Left ventricle myocardium inferior (tissue), 1 donor: ENCODE measurements at regions not wholly inside any gene's neighbourhood (a gene's known extent, or its start where the extent isn't known, plus 50 kb on each side); places are given as distances from the start of the nearest gene placed in this dataset.

ENCODE experiments used
- DNase-seq: peaks from one replicate; pipeline ENCODE4 v3.0.0-alpha.2; 2020
- H3K27ac ChIP-seq: fragments of 200-600 bp; replicated peaks from 2 replicates; pipeline ENCODE4 v1.8.0; 2021
- H3K27me3 ChIP-seq: fragments of 200-600 bp; 2 replicates; pipeline ENCODE4 v1.8.0; 2021; ENCODE audit warnings: low read depth
- H3K36me3 ChIP-seq: fragments of 200-600 bp; 2 replicates; pipeline ENCODE4 v1.8.0; 2021
- H3K4me1 ChIP-seq: fragments of 200-600 bp; 2 replicates; pipeline ENCODE4 v1.8.0; 2021
- H3K4me3 ChIP-seq: fragments of 200-600 bp; 2 replicates; pipeline ENCODE4 v1.8.0; 2021; ENCODE audit warnings: mild to moderate bottlenecking, moderate library complexity
- H3K9me3 ChIP-seq: fragments of 200-600 bp; replicated peaks from 2 replicates; pipeline ENCODE4 v1.8.0; 2021
- intact Hi-C: fragments of 100-400 bp; cut with micrococcal nuclease; formaldehyde crosslinking; loops from one replicate; pipeline ENCODE4 v1.11.0; 2022
- TF ChIP-seq, protein P1 (sequence below): fragments of 200-600 bp; IDR thresholded peaks from 2 replicates; pipeline ENCODE4 v1.8.0; 2021; ENCODE audit warnings: antibody characterized with exemption, mild to moderate bottlenecking, borderline replicate concordance
- donor health status: DM: no; HTN: yes; CAD: no; lungs with severe emphysema.

DNA sequence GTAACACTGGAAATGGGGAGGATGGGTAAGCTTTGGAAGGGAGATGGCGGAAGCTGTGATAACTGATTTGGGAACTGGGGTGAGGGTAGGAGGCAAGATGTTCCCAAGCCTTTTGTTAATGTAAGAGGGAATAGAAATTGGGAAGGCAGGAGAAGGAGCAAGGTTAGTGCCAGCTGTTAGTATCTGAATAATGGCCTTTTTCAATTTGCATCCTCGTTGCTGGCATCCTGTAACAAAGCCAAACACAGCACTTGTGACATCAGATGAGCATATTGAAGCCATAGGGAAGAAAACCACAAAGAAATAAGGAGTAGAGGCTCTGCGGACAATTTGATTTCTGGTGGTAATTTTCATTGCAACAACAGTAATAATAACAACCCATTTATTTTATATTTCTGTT lies 70.9 kb upstream of the CLMP start:
- intact Hi-C loops: no loop called here
- Histone ChIP-seq H3K27me3 (peaks cover 74% of the 10 kb centered on the region), H3K4me1 (peaks cover 9% of the 10 kb centered on the region), H3K27ac (no peak overlapping the region), H3K36me3 (no peaks in the 10 kb centered on the region), H3K9me3 (no peaks in the 10 kb centered on the region), H3K4me3 (no peak overlapping the region)
- no peak for DNase-seq
- TF ChIP-seq, protein P1, sequence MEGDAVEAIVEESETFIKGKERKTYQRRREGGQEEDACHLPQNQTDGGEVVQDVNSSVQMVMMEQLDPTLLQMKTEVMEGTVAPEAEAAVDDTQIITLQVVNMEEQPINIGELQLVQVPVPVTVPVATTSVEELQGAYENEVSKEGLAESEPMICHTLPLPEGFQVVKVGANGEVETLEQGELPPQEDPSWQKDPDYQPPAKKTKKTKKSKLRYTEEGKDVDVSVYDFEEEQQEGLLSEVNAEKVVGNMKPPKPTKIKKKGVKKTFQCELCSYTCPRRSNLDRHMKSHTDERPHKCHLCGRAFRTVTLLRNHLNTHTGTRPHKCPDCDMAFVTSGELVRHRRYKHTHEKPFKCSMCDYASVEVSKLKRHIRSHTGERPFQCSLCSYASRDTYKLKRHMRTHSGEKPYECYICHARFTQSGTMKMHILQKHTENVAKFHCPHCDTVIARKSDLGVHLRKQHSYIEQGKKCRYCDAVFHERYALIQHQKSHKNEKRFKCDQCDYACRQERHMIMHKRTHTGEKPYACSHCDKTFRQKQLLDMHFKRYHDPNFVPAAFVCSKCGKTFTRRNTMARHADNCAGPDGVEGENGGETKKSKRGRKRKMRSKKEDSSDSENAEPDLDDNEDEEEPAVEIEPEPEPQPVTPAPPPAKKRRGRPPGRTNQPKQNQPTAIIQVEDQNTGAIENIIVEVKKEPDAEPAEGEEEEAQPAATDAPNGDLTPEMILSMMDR: no peak

DNA sequence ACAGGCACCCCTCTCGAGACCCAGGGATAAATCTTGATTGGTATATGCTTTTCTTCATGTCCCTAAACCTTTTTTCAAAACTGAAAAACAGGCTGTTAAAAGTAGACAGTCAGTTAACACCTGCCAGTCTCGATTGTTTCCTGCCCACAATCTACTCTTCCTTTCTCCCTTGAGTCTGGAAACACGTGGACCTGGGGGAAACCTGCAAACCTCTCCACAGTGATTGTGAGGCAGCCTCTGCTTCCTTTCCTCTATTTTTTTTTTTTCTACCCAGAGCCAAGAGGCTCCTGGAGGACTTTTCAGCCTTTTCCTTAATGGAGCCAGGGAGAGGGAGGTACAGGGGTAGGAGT lies 69.4 kb upstream of the CLMP start:
- no peaks in the 10 kb centered on the region for H3K9me3 ChIP-seq
- intact Hi-C loops: no loop called here
- TF ChIP-seq, protein P1: no peak
- no peaks in the 10 kb centered on the region for H3K36me3 ChIP-seq
- DNase-seq: no peak
- no peak overlapping the region for H3K27ac ChIP-seq
- H3K4me1 ChIP-seq: peaks cover 10% of the 10 kb centered on the region
- peaks cover 68% of the 10 kb centered on the region for H3K27me3 ChIP-seq
- H3K4me3 ChIP-seq: no peak overlapping the region

DNA sequence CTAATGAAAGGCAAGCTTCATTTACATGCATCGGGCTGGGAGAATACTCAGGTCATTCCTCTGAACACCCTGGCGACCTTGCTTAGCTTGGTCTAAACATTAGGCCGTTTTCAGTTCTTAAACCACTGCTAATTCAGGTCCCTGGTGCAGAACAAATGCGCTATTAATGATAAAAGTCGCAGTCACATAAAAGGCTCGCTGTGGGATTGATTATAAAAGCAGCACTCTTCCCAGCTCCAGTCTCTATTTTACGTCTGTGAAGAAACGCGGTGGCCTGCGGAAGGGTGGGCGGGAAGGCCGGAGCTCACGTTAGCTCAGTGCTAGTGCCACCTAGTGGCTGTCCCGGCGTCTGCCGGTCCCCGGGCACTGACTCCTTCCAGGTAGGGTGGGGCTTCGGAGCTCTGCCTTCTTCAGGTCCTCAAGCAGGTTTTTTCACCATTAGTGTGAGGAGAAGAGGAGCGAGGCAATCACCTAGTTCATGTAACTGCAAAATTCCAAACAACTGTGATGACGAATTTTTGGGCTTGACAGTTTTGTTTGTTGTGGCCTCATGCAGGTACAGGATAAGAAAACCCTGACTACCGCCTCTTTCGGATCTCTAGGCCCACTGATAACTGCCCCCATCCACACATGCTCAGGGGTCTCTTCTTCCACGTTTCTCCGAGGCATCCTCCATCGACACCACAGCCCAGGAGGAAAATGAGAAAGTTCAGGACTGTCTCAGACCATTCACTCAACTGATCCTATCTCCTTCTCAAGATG lies 66.5 kb upstream of the CLMP start:
- H3K36me3 ChIP-seq: no peaks in the 10 kb centered on the region
- TF ChIP-seq, protein P1: peak; percentile 96
- H3K27me3 ChIP-seq: peaks cover 64% of the 10 kb centered on the region
- intact Hi-C loops: no loop called here
- DNase-seq: peak; percentile 82
- peak overlapping the region; percentile 47 for H3K4me3 ChIP-seq
- H3K4me1 ChIP-seq: peaks cover 10% of the 10 kb centered on the region
- H3K27ac ChIP-seq: no peak overlapping the region
- no peaks in the 10 kb centered on the region for H3K9me3 ChIP-seq

DNA sequence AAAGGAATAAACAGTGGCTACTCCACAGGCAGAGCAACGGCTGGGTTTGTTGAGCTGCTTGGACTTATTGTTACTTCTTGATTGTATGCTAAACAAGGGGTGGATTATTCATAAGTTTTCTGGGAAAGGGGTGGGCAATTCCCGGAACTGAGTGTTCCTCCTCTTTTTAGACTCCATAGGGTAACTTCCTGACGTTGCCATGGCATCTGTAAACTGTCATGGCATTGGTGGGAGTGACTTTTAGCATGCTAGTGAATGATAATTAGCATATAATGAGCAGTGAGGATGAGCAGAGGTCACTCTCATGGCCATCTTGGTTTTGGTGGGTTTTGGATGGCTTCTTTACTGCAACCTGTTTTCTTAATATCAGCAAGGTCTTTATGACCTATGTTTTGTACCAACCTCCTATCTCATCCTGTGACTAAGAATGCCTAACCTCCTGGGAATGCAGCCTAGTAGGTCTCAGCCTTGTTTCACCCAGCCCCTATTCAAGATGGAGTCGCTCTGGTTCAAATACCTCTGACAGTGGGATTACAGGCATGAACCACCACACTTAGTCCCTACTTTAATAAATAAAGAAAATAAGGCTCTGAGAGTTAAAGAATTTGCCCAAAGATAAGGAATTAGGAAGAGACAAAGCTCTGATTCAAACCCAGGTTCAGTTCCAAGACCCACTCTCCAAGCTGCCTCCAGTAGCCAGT lies 65.6 kb upstream of the CLMP start:
- TF ChIP-seq, protein P1: no peak
- no peak overlapping the region for H3K27ac ChIP-seq
- H3K4me3 ChIP-seq: no peak overlapping the region
- peaks cover 10% of the 10 kb centered on the region for H3K4me1 ChIP-seq
- H3K27me3 ChIP-seq: peaks cover 63% of the 10 kb centered on the region
- no peak for DNase-seq
- no peaks in the 10 kb centered on the region for H3K36me3 ChIP-seq
- no peaks in the 10 kb centered on the region for H3K9me3 ChIP-seq
- intact Hi-C loops: no loop called here

DNA sequence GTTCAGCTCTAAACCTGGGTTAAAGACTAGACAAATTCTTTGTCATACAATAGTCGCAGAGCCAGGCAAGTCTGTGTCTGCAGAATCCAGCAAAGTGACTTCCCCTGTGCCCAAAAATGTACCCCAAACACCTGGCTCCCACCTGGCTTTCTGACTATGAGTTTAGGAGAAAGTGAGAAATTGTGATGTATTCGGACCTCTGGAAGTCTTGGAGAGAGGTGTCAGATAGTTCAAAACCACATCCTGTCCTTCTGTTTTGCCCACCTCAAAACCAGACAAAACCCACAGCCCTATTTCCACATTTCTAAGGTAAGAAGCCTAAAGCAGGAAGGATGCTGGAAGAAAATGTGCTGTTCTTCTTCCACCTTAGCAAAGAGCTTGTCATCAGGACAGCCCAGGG lies 63.8 kb upstream of the CLMP start:
- peaks cover 54% of the 10 kb centered on the region for H3K27me3 ChIP-seq
- H3K4me1 ChIP-seq: peaks cover 10% of the 10 kb centered on the region
- no peak for DNase-seq
- H3K9me3 ChIP-seq: no peaks in the 10 kb centered on the region
- no peak overlapping the region for H3K4me3 ChIP-seq
- intact Hi-C loops: no loop called here
- TF ChIP-seq, protein P1: no peak
- no peaks in the 10 kb centered on the region for H3K36me3 ChIP-seq
- no peak overlapping the region for H3K27ac ChIP-seq
